SK-N-SH treated with all-trans-retinoic acid at 6 μM for 48 hours (cell line): ENCODE measurements at regions not wholly inside any gene's neighbourhood (a gene's known extent, or its start where the extent isn't known, plus 50 kb on each side); places are given as distances from the start of the nearest gene placed in this dataset.

Experiments
- ATAC-seq: fragments of 200-7000 bp; cut with Tn5 transposase; 3 replicates; pipeline ENCODE4 v1.9.1; 2020; ENCODE audit warnings: mild to moderate bottlenecking, moderate library complexity
- ARNTL ChIP-seq: fragments of 450-650 bp; formaldehyde crosslinking; IDR thresholded peaks from 2 replicates; pipeline ENCODE4 v1.5.0; 2020; ENCODE audit warnings: low read depth, mild to moderate bottlenecking, moderate library complexity, borderline replicate concordance
- BACH2 ChIP-seq: fragments of 250-450 bp; sonication (Bioruptor Pico); IDR thresholded peaks from 2 replicates; pipeline ENCODE4 v1.9.0; 2021; ENCODE audit warnings: mild to moderate bottlenecking, borderline replicate concordance
- CREB5 ChIP-seq: fragments of 250-450 bp; sonication (Bioruptor Pico); IDR thresholded peaks from 2 replicates; pipeline ENCODE4 v1.5.1; 2020; ENCODE audit warnings: low read depth, mild to moderate bottlenecking, moderate library complexity
- CSDC2 ChIP-seq: fragments of 250-450 bp; sonication (Bioruptor Pico); IDR thresholded peaks from 2 replicates; pipeline ENCODE4 v1.5.0; 2020; ENCODE audit warnings: mild to moderate bottlenecking, moderate library complexity
- CSRNP3 ChIP-seq: fragments of 250-450 bp; sonication (Bioruptor Pico); IDR thresholded peaks from 2 replicates; pipeline ENCODE4 v1.5.1; 2021; ENCODE audit warnings: mild to moderate bottlenecking, moderate library complexity
- ESRRG ChIP-seq: fragments of 250-450 bp; sonication (Bioruptor Pico); IDR thresholded peaks from 2 replicates; pipeline ENCODE4 v1.6.1; 2021; ENCODE audit warnings: mild to moderate bottlenecking
- GLIS3 ChIP-seq: fragments of 250-450 bp; sonication (Bioruptor Pico); IDR thresholded peaks from 2 replicates; pipeline ENCODE4 v1.5.0; 2020; ENCODE audit warnings: mild to moderate bottlenecking, moderate library complexity
- ISL1 ChIP-seq: fragments of 250-450 bp; sonication (Bioruptor Pico); IDR thresholded peaks from 2 replicates; pipeline ENCODE4 v2.1.2; 2022; ENCODE audit warnings: mild to moderate bottlenecking, moderate library complexity
- OSR1 ChIP-seq: fragments of 250-450 bp; sonication (Bioruptor Pico); IDR thresholded peaks from 2 replicates; pipeline ENCODE4 v1.8.0; 2022; ENCODE audit warnings: moderate library complexity, mild to moderate bottlenecking, inconsistent platforms
- PATZ1 ChIP-seq: fragments of 250-450 bp; sonication (Bioruptor Pico); IDR thresholded peaks from 2 replicates; pipeline ENCODE4 v1.8.0; 2020; ENCODE audit warnings: mild to moderate bottlenecking, moderate library complexity, borderline replicate concordance
- POU6F1 ChIP-seq: fragments of 250-450 bp; sonication (Bioruptor Pico); IDR thresholded peaks from 2 replicates; pipeline ENCODE4 v1.8.0; 2021; ENCODE audit warnings: low read depth, mild to moderate bottlenecking, moderate library complexity, borderline replicate concordance
- PPARA ChIP-seq: fragments of 250-450 bp; sonication (Bioruptor Pico); IDR thresholded peaks from 2 replicates; pipeline ENCODE4 v1.5.0; 2020; ENCODE audit warnings: mild to moderate bottlenecking, borderline replicate concordance
- SNAI2 ChIP-seq: fragments of 250-450 bp; sonication (Bioruptor Pico); IDR thresholded peaks from 2 replicates; pipeline ENCODE4 v1.5.0; 2020; ENCODE audit warnings: mild to moderate bottlenecking, moderate library complexity
- TCF4 ChIP-seq: fragments of 250-450 bp; sonication (Bioruptor Pico); IDR thresholded peaks from 2 replicates; pipeline ENCODE4 v1.8.0; 2021; ENCODE audit warnings: mild to moderate bottlenecking, moderate library complexity, borderline replicate concordance
- TOX ChIP-seq: fragments of 250-450 bp; sonication (Bioruptor Pico); IDR thresholded peaks from 2 replicates; pipeline ENCODE4 v1.8.0; 2021; ENCODE audit warnings: mild to moderate bottlenecking, moderate library complexity, borderline replicate concordance
- TSHZ2 ChIP-seq: fragments of 250-450 bp; sonication (Bioruptor Pico); IDR thresholded peaks from 2 replicates; pipeline ENCODE4 v1.5.0; 2020; ENCODE audit warnings: mild to moderate bottlenecking, moderate library complexity
- ZC3H10 ChIP-seq: fragments of 250-450 bp; sonication (Bioruptor Pico); IDR thresholded peaks from 2 replicates; pipeline ENCODE4 v1.5.1; 2021; ENCODE audit warnings: mild to moderate bottlenecking, moderate library complexity
- ZFP30 ChIP-seq: fragments of 450-650 bp; formaldehyde crosslinking; IDR thresholded peaks from 2 replicates; pipeline ENCODE4 v1.5.0; 2022; ENCODE audit warnings: mild to moderate bottlenecking, moderate library complexity
- ZNF565 ChIP-seq: fragments of 450-650 bp; formaldehyde crosslinking; conservative IDR thresholded peaks from 2 replicates; pipeline ENCODE4 v1.5.0; 2020; ENCODE audit warnings: low read depth, mild to moderate bottlenecking, moderate library complexity
- ZNF70 ChIP-seq: fragments of 450-650 bp; formaldehyde crosslinking; IDR thresholded peaks from 2 replicates; pipeline ENCODE4 v1.5.0; 2020; ENCODE audit warnings: mild to moderate bottlenecking, moderate library complexity
- ZNF8 ChIP-seq: fragments of 450-650 bp; formaldehyde crosslinking; IDR thresholded peaks from 2 replicates; pipeline ENCODE4 v1.5.0; 2020; ENCODE audit warnings: mild to moderate bottlenecking, moderate library complexity

GRCh38 chr2:200742426-200742825 lies 69.3 kb upstream of the BZW1 start:
- TF ChIP-seq TSHZ2 (CRISPR knock-in tag) (no peak), PATZ1 (CRISPR knock-in tag) (no peak), OSR1 (CRISPR knock-in tag) (no peak), ESRRG (CRISPR knock-in tag) (no peak), CSDC2 (no peak), ISL1 (CRISPR knock-in tag) (no peak), ZC3H10 (CRISPR knock-in tag) (no peak), CSRNP3 (CRISPR knock-in tag) (no peak), BACH2 (no peak), POU6F1 (CRISPR knock-in tag) (no peak), ZNF70 (CRISPR knock-in tag) (no peak), ZFP30 (no peak), TCF4 (CRISPR knock-in tag) (no peak), GLIS3 (CRISPR knock-in tag) (no peak), TOX (no peak), SNAI2 (CRISPR knock-in tag) (no peak), ARNTL (CRISPR knock-in tag) (no peak), PPARA (CRISPR knock-in tag) (no peak)
- no peak for ATAC-seq

- TF ChIP-seq CSRNP3 (CRISPR knock-in tag): no peak
- TF ChIP-seq ZNF8 (CRISPR knock-in tag): no peak
- no peak for TF ChIP-seq ZC3H10 (CRISPR knock-in tag)
- TF ChIP-seq TOX: no peak
- no peak for TF ChIP-seq SNAI2 (CRISPR knock-in tag)
- TF ChIP-seq CREB5: no peak
- no peak for TF ChIP-seq CSDC2
- no peak for TF ChIP-seq ZNF565 (CRISPR knock-in tag)
- no peak for TF ChIP-seq PATZ1 (CRISPR knock-in tag)
- no peak for TF ChIP-seq PPARA (CRISPR knock-in tag)
- no peak for TF ChIP-seq ZNF70 (CRISPR knock-in tag)
- no peak for ATAC-seq
Observed at GRCh38 chr2:200743042-200743676, 68.6 kb upstream of the BZW1 start.
